HepG2 (cell line): ENCODE measurements at regions not wholly inside any gene's neighbourhood (a gene's known extent, or its start where the extent isn't known, plus 50 kb on each side); places are given as distances from the start of the nearest gene placed in this dataset.

Source experiments
- ZMAT3 ChIP-seq: sonication (generic); formaldehyde crosslinking; conservative IDR thresholded peaks from 2 replicates; pipeline ENCODE4 v1.7.0; 2021; ENCODE audit warnings: missing genetic modification reagents
- ZNF724P ChIP-seq: sonication (generic); formaldehyde crosslinking; IDR thresholded peaks from 2 replicates; pipeline ENCODE4 v1.8.0; 2022; ENCODE audit warnings: missing genetic modification reagents, borderline replicate concordance
- ZNF746 ChIP-seq: sonication (generic); formaldehyde crosslinking; IDR thresholded peaks from 2 replicates; pipeline ENCODE4 v1.8.0; 2022; ENCODE audit warnings: mild to moderate bottlenecking, missing genetic modification reagents
- ZNF792 ChIP-seq: IDR thresholded peaks from 2 replicates; pipeline ENCODE4 v1.6.1; 2016
- TF ChIP-seq, protein P1 (sequence below): sonication (generic); formaldehyde crosslinking; IDR thresholded peaks from 2 replicates; pipeline ENCODE4 v1.8.1; 2023; ENCODE audit warnings: mild to moderate bottlenecking, missing genetic modification reagents
- TF ChIP-seq, protein P2 (sequence below): IDR thresholded peaks from 2 replicates; pipeline ENCODE4 v1.6.1; 2016; ENCODE audit warnings: low read depth, missing genetic modification reagents, missing compliant biosample characterization

DNA sequence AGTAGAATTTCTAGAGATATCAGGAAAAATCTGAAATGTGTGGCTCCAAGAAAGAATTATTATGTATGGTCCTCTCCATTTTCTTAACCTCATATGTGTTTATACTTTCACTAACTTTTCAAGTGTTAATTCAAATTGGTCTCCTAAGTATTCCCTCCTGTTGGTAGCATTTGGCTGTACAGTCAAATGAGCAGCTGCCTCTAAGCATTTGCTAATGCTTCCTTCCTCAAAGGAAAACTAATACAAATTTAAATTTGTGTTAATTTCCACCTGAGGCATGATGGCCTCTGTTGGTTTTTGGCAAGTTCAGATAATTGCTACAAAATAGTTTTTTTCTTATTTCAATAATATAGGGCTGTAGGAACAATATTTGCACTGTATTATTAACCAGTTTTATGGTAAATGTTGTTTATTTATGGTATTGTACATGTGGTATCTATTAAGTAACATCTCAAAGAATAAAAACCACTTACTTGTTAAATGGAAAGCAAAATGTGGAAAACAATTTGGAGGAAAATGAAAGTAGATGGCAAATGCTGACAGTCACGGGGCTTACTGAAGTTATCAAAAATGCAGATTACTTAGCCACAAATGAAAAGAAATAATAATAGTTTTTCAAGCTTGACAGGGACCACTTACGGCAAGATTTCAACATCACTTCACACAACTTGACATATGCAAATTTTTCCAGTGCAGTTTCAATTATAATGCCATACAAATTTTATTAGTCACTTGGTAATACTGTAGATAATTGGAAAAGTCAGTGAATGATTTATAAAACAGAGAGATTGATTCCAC, 299.3 kb upstream of the MEOX2 start (continued):
- TF ChIP-seq, protein P1, sequence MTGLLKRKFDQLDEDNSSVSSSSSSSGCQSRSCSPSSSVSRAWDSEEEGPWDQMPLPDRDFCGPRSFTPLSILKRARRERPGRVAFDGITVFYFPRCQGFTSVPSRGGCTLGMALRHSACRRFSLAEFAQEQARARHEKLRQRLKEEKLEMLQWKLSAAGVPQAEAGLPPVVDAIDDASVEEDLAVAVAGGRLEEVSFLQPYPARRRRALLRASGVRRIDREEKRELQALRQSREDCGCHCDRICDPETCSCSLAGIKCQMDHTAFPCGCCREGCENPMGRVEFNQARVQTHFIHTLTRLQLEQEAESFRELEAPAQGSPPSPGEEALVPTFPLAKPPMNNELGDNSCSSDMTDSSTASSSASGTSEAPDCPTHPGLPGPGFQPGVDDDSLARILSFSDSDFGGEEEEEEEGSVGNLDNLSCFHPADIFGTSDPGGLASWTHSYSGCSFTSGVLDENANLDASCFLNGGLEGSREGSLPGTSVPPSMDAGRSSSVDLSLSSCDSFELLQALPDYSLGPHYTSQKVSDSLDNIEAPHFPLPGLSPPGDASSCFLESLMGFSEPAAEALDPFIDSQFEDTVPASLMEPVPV (CRISPR knock-in tag) = no peak
- TF ChIP-seq ZMAT3 (CRISPR knock-in tag) = no peak
- TF ChIP-seq ZNF746 (CRISPR knock-in tag) = no peak
- no peak for TF ChIP-seq ZNF792 (CRISPR knock-in tag)
- TF ChIP-seq, protein P2, sequence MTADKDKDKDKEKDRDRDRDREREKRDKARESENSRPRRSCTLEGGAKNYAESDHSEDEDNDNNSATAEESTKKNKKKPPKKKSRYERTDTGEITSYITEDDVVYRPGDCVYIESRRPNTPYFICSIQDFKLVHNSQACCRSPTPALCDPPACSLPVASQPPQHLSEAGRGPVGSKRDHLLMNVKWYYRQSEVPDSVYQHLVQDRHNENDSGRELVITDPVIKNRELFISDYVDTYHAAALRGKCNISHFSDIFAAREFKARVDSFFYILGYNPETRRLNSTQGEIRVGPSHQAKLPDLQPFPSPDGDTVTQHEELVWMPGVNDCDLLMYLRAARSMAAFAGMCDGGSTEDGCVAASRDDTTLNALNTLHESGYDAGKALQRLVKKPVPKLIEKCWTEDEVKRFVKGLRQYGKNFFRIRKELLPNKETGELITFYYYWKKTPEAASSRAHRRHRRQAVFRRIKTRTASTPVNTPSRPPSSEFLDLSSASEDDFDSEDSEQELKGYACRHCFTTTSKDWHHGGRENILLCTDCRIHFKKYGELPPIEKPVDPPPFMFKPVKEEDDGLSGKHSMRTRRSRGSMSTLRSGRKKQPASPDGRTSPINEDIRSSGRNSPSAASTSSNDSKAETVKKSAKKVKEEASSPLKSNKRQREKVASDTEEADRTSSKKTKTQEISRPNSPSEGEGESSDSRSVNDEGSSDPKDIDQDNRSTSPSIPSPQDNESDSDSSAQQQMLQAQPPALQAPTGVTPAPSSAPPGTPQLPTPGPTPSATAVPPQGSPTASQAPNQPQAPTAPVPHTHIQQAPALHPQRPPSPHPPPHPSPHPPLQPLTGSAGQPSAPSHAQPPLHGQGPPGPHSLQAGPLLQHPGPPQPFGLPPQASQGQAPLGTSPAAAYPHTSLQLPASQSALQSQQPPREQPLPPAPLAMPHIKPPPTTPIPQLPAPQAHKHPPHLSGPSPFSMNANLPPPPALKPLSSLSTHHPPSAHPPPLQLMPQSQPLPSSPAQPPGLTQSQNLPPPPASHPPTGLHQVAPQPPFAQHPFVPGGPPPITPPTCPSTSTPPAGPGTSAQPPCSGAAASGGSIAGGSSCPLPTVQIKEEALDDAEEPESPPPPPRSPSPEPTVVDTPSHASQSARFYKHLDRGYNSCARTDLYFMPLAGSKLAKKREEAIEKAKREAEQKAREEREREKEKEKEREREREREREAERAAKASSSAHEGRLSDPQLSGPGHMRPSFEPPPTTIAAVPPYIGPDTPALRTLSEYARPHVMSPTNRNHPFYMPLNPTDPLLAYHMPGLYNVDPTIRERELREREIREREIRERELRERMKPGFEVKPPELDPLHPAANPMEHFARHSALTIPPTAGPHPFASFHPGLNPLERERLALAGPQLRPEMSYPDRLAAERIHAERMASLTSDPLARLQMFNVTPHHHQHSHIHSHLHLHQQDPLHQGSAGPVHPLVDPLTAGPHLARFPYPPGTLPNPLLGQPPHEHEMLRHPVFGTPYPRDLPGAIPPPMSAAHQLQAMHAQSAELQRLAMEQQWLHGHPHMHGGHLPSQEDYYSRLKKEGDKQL (CRISPR knock-in tag) = no peak
- no peak for TF ChIP-seq ZNF724P (CRISPR knock-in tag)
- TF ChIP-seq, all 625 proteins: peak for 0
